Nephron progenitor cell (in vitro differentiated cells): ENCODE measurements at regions not wholly inside any gene's neighbourhood (a gene's known extent, or its start where the extent isn't known, plus 50 kb on each side); places are given as distances from the start of the nearest gene placed in this dataset.
"Not testable (repeated sequence)": the region's sequence is repeated elsewhere in the genome, so short reads cannot be mapped to it uniquely, and the experiment has no call there.

Source experiments
- DNase-seq: peaks from one replicate; pipeline ENCODE4 v3.0.0; 2021
- H3K27ac Mint-ChIP-seq: 2 replicates; pipeline ENCODE4 v1.8.0; 2021; ENCODE audit warnings: mild to moderate bottlenecking, moderate library complexity, mixed read lengths
- H3K27me3 Mint-ChIP-seq: 2 replicates; pipeline ENCODE4 v1.8.0; 2021; ENCODE audit warnings: mild to moderate bottlenecking, low read depth, mixed read lengths; ENCODE audit not compliant: poor library complexity
- H3K36me3 Mint-ChIP-seq: 2 replicates; pipeline ENCODE4 v1.8.0; 2021; ENCODE audit warnings: low read depth, mixed read lengths
- H3K4me1 Mint-ChIP-seq: 2 replicates; pipeline ENCODE4 v1.8.0; 2021; ENCODE audit warnings: mixed read lengths
- H3K4me3 Mint-ChIP-seq: 2 replicates; pipeline ENCODE4 v1.8.0; 2021; ENCODE audit warnings: mild to moderate bottlenecking, moderate library complexity, mixed read lengths
- H3K9me3 Mint-ChIP-seq: 2 replicates; pipeline ENCODE4 v1.8.0; 2021; ENCODE audit warnings: mild to moderate bottlenecking, moderate library complexity, mixed read lengths
- TF ChIP-seq, protein P1 (sequence below): fragments of 200-600 bp; sonication (generic); IDR thresholded peaks from 2 replicates; pipeline ENCODE4 v1.5.0; 2021; ENCODE audit warnings: antibody characterized with exemption

DNA sequence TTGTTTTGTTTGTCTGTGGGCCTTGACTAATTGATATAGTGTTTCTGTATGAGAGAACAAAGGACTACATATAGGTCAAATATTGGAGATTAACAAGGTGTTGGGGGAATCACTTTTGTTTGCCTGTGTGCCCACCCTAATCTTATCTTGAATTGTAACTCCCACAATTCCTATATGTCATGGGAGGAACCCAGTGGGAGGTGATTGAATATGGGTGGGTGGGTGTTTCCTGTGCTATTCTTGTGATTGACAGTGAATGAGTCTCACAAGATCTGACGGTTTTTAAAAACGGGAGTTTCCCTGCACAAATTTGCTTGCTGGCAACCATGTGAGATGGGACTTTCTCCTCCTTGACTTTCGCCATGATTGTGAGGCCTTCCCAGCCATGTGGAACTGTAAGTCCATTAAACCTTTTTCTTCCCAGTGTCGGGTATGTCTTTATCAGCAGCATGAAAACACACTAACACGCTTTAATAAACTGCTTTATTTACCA lies 64.9 kb upstream of the HSPB3 start:
- Mint-ChIP-seq H3K27me3 (peaks cover 2% of the 10 kb centered on the region), H3K9me3 (no peaks in the 10 kb centered on the region), H3K4me3 (no peak overlapping the region), H3K27ac (no peak overlapping the region), H3K4me1 (peaks cover 34% of the 10 kb centered on the region), H3K36me3 (no peaks in the 10 kb centered on the region)
- TF ChIP-seq, protein P1, sequence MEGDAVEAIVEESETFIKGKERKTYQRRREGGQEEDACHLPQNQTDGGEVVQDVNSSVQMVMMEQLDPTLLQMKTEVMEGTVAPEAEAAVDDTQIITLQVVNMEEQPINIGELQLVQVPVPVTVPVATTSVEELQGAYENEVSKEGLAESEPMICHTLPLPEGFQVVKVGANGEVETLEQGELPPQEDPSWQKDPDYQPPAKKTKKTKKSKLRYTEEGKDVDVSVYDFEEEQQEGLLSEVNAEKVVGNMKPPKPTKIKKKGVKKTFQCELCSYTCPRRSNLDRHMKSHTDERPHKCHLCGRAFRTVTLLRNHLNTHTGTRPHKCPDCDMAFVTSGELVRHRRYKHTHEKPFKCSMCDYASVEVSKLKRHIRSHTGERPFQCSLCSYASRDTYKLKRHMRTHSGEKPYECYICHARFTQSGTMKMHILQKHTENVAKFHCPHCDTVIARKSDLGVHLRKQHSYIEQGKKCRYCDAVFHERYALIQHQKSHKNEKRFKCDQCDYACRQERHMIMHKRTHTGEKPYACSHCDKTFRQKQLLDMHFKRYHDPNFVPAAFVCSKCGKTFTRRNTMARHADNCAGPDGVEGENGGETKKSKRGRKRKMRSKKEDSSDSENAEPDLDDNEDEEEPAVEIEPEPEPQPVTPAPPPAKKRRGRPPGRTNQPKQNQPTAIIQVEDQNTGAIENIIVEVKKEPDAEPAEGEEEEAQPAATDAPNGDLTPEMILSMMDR = no peak
- no peak for DNase-seq

DNA sequence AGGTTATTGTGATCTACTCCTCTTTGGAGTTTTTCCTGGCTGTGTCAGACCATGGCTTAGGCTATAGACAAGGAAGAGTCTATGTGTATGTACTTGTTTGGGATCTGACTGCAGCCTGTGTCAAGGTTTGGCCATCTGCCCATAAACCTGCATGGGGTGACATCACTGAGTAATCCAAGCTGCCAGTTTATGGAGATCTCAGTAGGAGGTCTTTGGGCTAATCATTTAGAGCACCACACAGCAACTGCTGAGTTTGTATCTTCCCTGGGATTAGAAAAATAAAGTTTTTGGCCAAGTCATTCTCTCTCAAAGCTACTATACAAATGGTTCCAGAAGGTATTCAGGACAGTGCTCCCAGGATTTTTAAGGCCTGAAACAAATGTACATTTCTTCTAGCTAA lies 65.5 kb upstream of the HSPB3 start:
- Mint-ChIP-seq H3K9me3 (no peaks in the 10 kb centered on the region), H3K4me3 (no peak overlapping the region), H3K4me1 (peaks cover 34% of the 10 kb centered on the region), H3K36me3 (no peaks in the 10 kb centered on the region), H3K27ac (no peak overlapping the region), H3K27me3 (no peaks in the 10 kb centered on the region)
- DNase-seq = no peak
- TF ChIP-seq, protein P1 = no peak

DNA sequence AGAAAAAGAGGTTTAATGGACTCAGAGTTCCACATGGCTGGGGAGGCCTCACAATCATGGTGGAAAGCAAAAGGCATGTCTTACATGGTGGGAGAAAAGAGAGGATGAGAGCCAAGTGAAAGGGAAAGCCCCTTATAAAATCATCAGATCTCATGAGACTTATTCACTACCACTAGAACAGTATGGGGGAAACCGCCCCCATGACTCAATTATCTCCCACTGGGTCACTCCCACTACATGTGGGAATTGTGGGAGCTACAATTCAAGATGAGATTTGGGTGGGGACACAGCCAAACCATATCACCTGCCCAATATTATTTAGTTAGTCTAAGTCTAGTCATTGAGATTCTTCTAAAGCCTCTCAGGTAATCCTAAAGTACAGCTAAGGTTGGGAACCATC lies 66.1 kb upstream of the HSPB3 start:
- not testable (repeated sequence) for H3K27ac Mint-ChIP-seq, H3K9me3 Mint-ChIP-seq, DNase-seq, H3K4me3 Mint-ChIP-seq, H3K36me3 Mint-ChIP-seq, H3K27me3 Mint-ChIP-seq
- peaks cover 34% of the 10 kb centered on the region for H3K4me1 Mint-ChIP-seq

DNA sequence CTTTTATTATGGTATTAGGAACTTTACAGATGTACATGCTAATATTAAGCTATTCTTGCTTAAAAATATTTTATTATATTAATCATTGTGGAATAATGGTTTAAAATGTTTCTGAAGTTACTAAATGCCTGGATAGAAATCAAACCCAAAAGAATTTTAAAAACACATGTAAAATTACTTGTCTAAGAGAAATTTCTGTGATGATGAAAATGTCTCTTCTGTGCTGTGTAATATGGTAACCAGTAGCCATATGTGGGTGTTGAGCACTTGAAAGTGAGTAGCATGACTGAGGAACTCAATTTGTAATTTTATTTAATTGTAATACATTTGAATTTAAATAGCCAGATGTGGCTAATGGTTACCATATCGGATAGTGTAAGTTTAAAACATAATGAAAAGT lies 66.7 kb upstream of the HSPB3 start:
- no peak for DNase-seq
- peaks cover 34% of the 10 kb centered on the region for H3K4me1 Mint-ChIP-seq
- H3K27ac Mint-ChIP-seq = no peak overlapping the region
- no peaks in the 10 kb centered on the region for H3K9me3 Mint-ChIP-seq
- H3K36me3 Mint-ChIP-seq = no peaks in the 10 kb centered on the region
- H3K4me3 Mint-ChIP-seq = no peak overlapping the region
- TF ChIP-seq, protein P1 = no peak
- peaks cover 3% of the 10 kb centered on the region for H3K27me3 Mint-ChIP-seq

DNA sequence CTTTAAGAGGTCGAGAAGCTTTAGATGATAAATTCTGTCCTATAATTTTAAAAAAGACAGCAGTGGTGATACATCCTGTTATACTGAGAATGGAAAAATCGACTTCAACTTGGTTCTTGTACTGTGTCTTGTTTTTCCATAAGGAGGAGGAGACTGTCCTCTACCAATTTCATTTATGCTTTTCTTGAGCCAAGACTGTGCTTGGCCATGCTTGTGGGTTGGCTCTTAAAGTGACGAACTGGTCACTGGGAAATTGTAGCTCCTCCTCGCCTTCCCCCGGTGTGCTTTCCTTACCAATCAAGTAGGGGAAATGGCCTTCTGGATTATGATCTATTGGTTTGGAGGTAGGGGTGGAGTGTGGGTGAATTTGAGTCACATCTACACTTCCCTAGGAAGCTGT lies 67.1 kb upstream of the HSPB3 start:
- Mint-ChIP-seq H3K9me3 (no peaks in the 10 kb centered on the region), H3K36me3 (no peaks in the 10 kb centered on the region), H3K4me1 (peaks cover 34% of the 10 kb centered on the region), H3K27ac (no peak overlapping the region), H3K4me3 (no peak overlapping the region), H3K27me3 (peaks cover 3% of the 10 kb centered on the region)
- DNase-seq = no peak
- TF ChIP-seq, protein P1 = no peak

DNA sequence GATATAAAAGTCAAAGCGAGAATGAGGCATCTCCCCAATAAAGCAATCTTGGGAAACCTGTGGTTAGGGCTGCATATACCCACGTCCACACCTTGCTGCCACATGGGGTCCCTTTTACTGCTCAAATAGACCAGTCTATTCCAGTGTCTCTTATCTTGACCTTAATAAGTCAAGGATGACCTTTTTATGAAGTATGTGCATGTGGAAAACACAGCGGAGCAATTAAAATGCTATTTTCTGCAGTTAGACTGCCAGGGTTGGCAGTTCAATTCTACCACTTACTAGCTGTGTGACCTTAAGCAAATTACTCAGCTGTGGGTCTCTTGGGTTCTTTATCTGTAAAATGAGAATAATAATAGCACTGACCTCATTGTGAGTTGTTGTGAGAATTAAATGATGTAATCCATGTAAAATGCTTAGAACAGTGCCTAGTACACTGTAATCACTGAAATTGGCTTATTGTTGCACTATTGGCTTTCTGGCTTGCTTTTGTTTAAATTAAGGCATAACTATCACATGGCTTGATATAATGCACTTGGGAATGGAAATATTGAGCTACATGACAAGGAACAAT lies 67.8 kb upstream of the HSPB3 start:
- Mint-ChIP-seq H3K36me3 (no peaks in the 10 kb centered on the region), H3K27me3 (peaks cover 3% of the 10 kb centered on the region), H3K27ac (no peak overlapping the region), H3K4me1 (peaks cover 34% of the 10 kb centered on the region), H3K4me3 (no peak overlapping the region), H3K9me3 (no peaks in the 10 kb centered on the region)
- no peak for DNase-seq
- TF ChIP-seq, protein P1 = no peak
